ENCODE measurements at regions not wholly inside any gene's neighbourhood (a gene's known extent, or its start where the extent isn't known, plus 50 kb on each side); places are given as distances from the start of the nearest gene placed in this dataset.

DNA sequence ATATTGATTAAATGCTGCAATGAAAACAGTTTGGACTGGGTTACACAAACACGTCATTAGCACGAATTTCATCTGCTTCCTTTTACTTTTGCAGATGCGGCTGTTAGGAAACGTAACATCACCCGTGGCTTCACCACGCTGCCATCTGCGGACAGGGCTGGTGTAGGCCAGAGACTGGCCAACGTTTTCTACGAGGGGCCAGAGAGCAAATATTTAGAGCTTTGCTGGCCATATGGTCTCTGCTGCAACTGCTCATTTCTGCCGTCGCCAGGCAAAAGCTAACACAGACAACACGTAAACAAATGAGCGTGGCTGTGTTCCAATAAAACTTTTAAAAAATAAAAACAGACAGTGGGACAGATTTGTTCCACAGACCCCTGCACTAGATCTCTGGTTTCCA, 96.6 kb downstream of the ENGASE start:
- TF ChIP-seq, protein P1, sequence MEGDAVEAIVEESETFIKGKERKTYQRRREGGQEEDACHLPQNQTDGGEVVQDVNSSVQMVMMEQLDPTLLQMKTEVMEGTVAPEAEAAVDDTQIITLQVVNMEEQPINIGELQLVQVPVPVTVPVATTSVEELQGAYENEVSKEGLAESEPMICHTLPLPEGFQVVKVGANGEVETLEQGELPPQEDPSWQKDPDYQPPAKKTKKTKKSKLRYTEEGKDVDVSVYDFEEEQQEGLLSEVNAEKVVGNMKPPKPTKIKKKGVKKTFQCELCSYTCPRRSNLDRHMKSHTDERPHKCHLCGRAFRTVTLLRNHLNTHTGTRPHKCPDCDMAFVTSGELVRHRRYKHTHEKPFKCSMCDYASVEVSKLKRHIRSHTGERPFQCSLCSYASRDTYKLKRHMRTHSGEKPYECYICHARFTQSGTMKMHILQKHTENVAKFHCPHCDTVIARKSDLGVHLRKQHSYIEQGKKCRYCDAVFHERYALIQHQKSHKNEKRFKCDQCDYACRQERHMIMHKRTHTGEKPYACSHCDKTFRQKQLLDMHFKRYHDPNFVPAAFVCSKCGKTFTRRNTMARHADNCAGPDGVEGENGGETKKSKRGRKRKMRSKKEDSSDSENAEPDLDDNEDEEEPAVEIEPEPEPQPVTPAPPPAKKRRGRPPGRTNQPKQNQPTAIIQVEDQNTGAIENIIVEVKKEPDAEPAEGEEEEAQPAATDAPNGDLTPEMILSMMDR (conservative IDR thresholded peaks at IDR 0.05; ENCODE audit: low read length), result no peak
- no peak for TF ChIP-seq EZH2phosphoT487 (IDR thresholded peaks at IDR 0.05; ENCODE audit: borderline replicate concordance)
